ENCODE measurements at regions not wholly inside any gene's neighbourhood (a gene's known extent, or its start where the extent isn't known, plus 50 kb on each side); places are given as distances from the start of the nearest gene placed in this dataset.

DNA sequence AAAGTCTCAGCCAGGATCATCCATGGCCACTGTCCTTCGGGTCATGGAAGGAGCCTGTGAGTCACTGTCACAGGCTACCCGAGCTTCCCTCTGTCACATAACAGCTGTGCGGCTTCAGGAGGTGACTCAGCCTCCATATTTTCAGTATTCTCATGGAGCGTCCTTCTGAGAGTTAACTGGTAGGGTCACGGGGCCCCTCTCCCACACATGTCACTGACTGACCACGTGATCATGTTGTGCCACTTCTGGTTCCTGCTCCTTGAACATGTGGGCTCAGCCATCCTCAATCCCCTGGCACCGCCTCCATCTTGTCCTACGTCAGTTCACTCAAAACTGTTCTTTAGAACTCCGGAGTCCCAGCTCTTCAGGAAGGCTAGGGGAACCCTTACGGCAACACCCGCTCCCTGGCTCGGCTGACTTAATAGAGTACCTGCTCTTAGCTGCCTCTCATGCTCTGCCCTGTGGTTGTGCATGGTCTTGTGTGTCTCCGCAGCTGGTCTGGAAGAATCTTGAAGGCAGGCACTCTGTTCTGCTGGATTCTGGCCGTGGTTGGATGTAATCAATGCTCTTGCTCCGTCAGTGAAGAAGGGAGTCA is 182.8 kb downstream of the ICE1 start:
- no peak overlapping the region for H3K4me3 ChIP-seq (ENCODE audit: low read depth, low read length)
- no peak for DNase-seq (ENCODE audit: low read depth)
- TF ChIP-seq, protein P1, sequence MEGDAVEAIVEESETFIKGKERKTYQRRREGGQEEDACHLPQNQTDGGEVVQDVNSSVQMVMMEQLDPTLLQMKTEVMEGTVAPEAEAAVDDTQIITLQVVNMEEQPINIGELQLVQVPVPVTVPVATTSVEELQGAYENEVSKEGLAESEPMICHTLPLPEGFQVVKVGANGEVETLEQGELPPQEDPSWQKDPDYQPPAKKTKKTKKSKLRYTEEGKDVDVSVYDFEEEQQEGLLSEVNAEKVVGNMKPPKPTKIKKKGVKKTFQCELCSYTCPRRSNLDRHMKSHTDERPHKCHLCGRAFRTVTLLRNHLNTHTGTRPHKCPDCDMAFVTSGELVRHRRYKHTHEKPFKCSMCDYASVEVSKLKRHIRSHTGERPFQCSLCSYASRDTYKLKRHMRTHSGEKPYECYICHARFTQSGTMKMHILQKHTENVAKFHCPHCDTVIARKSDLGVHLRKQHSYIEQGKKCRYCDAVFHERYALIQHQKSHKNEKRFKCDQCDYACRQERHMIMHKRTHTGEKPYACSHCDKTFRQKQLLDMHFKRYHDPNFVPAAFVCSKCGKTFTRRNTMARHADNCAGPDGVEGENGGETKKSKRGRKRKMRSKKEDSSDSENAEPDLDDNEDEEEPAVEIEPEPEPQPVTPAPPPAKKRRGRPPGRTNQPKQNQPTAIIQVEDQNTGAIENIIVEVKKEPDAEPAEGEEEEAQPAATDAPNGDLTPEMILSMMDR (IDR thresholded peaks at IDR 0.05; ENCODE audit: insufficient read depth, low read length) = no peak

DNA sequence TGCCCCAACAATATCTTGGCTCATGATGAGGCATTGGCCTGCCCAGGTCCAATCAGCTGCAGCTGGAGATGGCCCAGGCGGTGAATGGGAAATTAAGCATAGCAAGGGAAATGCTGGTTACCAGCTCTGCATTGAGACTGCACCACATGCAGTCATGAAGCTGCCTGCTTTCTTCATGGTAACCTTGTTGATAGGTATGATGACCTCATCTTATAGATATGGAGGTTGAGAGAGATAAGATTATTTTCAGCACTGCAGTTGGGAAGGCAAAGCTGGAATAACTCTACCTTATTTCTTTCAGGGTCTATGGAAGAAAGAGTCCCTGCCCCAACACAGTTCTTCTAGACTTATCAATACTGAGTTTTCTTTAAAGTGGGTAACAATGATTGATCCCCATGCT is 180.1 kb downstream of the ICE1 start:
- TF ChIP-seq, protein P1 (IDR thresholded peaks at IDR 0.05; ENCODE audit: insufficient read depth, low read length) = no peak
- no peak for DNase-seq (ENCODE audit: low read depth)
- H3K4me3 ChIP-seq (ENCODE audit: low read depth, low read length) = no peak overlapping the region

DNA sequence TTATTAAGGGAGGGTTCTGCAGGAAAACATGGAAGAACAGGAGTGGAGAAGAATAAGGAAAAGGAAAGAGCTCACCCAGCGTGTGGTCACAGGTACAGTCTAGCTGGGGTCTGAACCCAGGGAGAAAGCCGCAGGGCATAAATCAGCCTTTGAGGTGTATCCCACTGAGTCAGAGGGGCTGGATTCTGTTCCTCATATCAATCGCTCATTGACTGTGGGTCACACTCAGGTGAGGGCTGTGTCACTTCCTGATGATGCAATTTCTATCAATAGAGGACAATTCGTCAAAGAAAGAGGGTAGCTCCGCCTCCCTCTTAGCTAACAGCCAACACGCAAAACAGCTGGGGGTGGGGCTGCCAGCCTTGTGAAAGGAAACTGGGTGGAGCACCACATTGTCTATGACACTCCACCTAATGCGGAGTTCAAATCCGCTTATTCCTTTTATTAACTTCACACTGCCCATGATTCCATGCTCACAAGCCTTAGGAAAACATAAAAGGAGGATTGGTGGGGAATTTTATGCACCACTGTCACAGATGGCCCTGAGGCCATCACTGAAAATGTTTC is 176.2 kb downstream of the ICE1 start:
- TF ChIP-seq, protein P1 (IDR thresholded peaks at IDR 0.05; ENCODE audit: insufficient read depth, low read length) = no peak
- no peak for DNase-seq (ENCODE audit: low read depth)

DNA sequence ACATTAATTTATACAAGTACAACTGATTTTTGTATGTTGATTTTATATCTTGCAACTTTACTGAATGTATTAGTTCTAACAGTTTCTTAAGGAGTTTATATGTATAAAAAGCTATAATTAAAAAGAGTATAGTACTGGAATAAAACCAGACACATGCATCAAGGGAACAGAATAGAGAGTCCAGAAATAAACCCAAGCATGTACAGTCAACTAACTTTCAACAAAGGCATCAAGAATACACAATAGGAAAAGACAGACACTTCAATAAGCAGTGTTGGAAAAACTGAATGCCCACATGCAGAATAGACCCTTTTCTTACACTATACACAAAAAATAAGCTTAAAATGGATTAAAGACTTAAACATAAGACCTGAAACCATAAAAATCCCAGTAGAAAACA is 170.9 kb downstream of the ICE1 start:
- DNase-seq (ENCODE audit: low read depth) = no peak
- H3K4me3 ChIP-seq (ENCODE audit: low read depth, low read length) = no peak overlapping the region
- TF ChIP-seq, protein P1 (IDR thresholded peaks at IDR 0.05; ENCODE audit: insufficient read depth, low read length) = no peak

More for the DNA sequence above, 176.2 kb downstream of the ICE1 start:
- no peak overlapping the region for H3K4me3 ChIP-seq (ENCODE audit: low read depth, low read length)

DNA sequence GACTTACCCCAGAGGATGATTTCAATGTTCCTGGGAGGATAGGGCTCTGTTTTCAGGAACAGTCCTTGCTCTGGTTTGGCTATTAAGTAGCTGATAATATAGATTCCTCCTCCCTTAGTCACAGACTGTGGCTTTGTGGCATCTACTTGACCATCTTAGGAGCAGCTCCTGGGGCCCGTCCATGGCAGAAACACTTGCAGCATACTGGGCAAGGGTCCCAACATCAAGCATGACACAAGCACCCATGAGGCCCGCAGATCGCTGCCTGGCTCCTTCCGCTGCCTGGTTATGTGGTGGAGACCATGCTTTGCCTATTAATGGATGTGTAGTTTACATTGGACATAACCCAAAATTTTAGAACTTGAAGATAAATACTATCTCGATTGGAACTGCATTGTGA is 170.1 kb downstream of the ICE1 start:
- no peak overlapping the region for H3K4me3 ChIP-seq (ENCODE audit: low read depth, low read length)
- TF ChIP-seq, protein P1 (IDR thresholded peaks at IDR 0.05; ENCODE audit: insufficient read depth, low read length) = no peak
- DNase-seq (ENCODE audit: low read depth) = no peak

DNA sequence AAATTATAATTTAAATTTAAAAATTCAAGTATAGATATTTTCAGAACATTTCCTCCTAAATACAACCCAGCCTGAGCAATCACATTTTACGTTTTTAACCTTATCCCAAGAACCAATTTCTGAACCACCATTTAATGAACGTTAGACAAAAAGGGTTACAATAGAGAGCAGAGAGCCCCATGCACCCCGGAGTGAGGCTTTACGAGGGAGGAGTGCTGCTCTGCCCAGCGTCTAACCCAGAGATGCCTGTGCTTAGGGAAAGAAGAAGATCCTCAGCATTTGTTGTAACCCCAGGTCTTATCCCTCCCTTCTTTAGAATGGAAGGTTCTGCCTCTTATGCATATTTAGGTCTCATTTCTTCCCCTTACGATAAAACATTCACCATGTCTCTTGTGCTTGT is 169.1 kb downstream of the ICE1 start:
- no peak for DNase-seq (ENCODE audit: low read depth)
- TF ChIP-seq, protein P1 (IDR thresholded peaks at IDR 0.05; ENCODE audit: insufficient read depth, low read length) = no peak
- H3K4me3 ChIP-seq (ENCODE audit: low read depth, low read length) = no peak overlapping the region

DNA sequence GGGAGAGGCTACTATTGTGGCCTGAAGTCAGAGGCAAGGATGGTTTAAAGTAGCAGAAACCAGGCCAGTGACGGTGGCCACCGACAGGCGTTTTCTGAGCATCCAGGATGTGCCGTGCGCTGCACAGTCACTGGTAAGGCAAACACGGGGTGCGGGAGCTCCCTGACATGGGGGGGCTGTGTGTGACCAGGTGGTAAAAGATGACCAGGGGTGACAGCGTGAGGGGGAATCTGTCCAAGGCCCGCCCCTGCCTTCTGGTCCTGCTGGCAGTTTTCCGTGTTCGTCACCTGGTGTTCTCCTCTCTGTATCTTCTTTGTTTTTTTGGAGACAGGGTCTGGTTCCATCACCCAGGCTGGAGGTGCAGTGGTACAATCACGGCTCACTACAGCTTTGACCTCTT is 167.4 kb downstream of the ICE1 start:
- H3K4me3 ChIP-seq (ENCODE audit: low read depth, low read length) = no peak overlapping the region
- TF ChIP-seq, protein P1 (IDR thresholded peaks at IDR 0.05; ENCODE audit: insufficient read depth, low read length) = no peak

More for the DNA sequence above, 167.4 kb downstream of the ICE1 start:
- DNase-seq (ENCODE audit: low read depth) = no peak
